ENCODE measurements at regions not wholly inside any gene's neighbourhood (a gene's known extent, or its start where the extent isn't known, plus 50 kb on each side); places are given as distances from the start of the nearest gene placed in this dataset.

- Histone ChIP-seq H2AFZ (ENCODE audit: low read depth, low read length) (no peak overlapping the region), H3K27ac (ENCODE audit: low read length) (no peak overlapping the region), H3F3A (ENCODE audit: insufficient read depth, low read length, poor library complexity, severe bottlenecking) (no peaks in the 10 kb centered on the region), H3K4me3 (ENCODE audit: low read length) (no peak overlapping the region), H4K20me1 (ENCODE audit: insufficient read depth) (no peaks in the 10 kb centered on the region), H3K79me2 (replicated peaks; ENCODE audit: insufficient read depth, low read length) (no peaks in the 10 kb centered on the region), H3K9me2 (ENCODE audit: insufficient read depth, low read length) (no peaks in the 10 kb centered on the region), H3K27me3 (ENCODE audit: insufficient read depth, low read depth, low read length) (no peaks in the 10 kb centered on the region), H3K9ac (ENCODE audit: low read length) (no peak overlapping the region), H3K36me3 (ENCODE audit: insufficient read depth, low read length) (no peaks in the 10 kb centered on the region), H3K4me2 (ENCODE audit: low read length) (no peak overlapping the region), H3K9me3 (ENCODE audit: low read length) (no peaks in the 10 kb centered on the region)
- TF ChIP-seq SMC3 (conservative IDR thresholded peaks at IDR 0.05; ENCODE audit: poor library complexity) (no peak), CTCF (IDR thresholded peaks at IDR 0.05; ENCODE audit: poor library complexity, severe bottlenecking) (no peak), MXI1 (conservative IDR thresholded peaks at IDR 0.05; ENCODE audit: poor library complexity, severe bottlenecking) (no peak), EZH2 (IDR thresholded peaks at IDR 0.05; ENCODE audit: borderline replicate concordance, insufficient read depth, low read length, poor library complexity, severe bottlenecking) (no peak), REST (IDR thresholded peaks at IDR 0.05; ENCODE audit: borderline replicate concordance) (no peak), EP300 (conservative IDR thresholded peaks at IDR 0.05; ENCODE audit: poor library complexity, severe bottlenecking) (no peak), TAF1 (IDR thresholded peaks at IDR 0.05; ENCODE audit: low read depth) (no peak), RAD21 (conservative IDR thresholded peaks at IDR 0.05) (no peak), POLR2AphosphoS5 (IDR thresholded peaks at IDR 0.05) (no peak)
Measured at GRCh38 chr7:113217314-113217713, 99.0 kb upstream of the SMIM30 start.

- Histone ChIP-seq H3K9me3 (ENCODE audit: low read length) (no peaks in the 10 kb centered on the region), H3K27me3 (ENCODE audit: insufficient read depth, low read depth, low read length) (no peaks in the 10 kb centered on the region), H3K4me3 (ENCODE audit: low read length) (no peak overlapping the region), H3K27ac (ENCODE audit: low read length) (no peak overlapping the region), H3K4me2 (ENCODE audit: low read length) (no peak overlapping the region), H3K36me3 (ENCODE audit: insufficient read depth, low read length) (no peaks in the 10 kb centered on the region), H3K79me2 (replicated peaks; ENCODE audit: insufficient read depth, low read length) (no peaks in the 10 kb centered on the region), H3K9ac (ENCODE audit: low read length) (no peak overlapping the region), H3K9me2 (ENCODE audit: insufficient read depth, low read length) (no peaks in the 10 kb centered on the region), H2AFZ (ENCODE audit: low read depth, low read length) (no peak overlapping the region), H3F3A (ENCODE audit: insufficient read depth, low read length, poor library complexity, severe bottlenecking) (no peaks in the 10 kb centered on the region), H4K20me1 (ENCODE audit: insufficient read depth) (no peaks in the 10 kb centered on the region)
- no peak for TF ChIP-seq TAF1 (IDR thresholded peaks at IDR 0.05; ENCODE audit: low read depth)
- no peak for TF ChIP-seq REST (IDR thresholded peaks at IDR 0.05; ENCODE audit: borderline replicate concordance)
- no peak for TF ChIP-seq RAD21 (conservative IDR thresholded peaks at IDR 0.05)
- TF ChIP-seq EP300 (conservative IDR thresholded peaks at IDR 0.05; ENCODE audit: poor library complexity, severe bottlenecking), result no peak
- no peak for TF ChIP-seq MXI1 (conservative IDR thresholded peaks at IDR 0.05; ENCODE audit: poor library complexity, severe bottlenecking)
- no peak for TF ChIP-seq POLR2AphosphoS5 (IDR thresholded peaks at IDR 0.05)
- no peak for TF ChIP-seq EZH2 (IDR thresholded peaks at IDR 0.05; ENCODE audit: borderline replicate concordance, insufficient read depth, low read length, poor library complexity, severe bottlenecking)
- TF ChIP-seq SMC3 (conservative IDR thresholded peaks at IDR 0.05; ENCODE audit: poor library complexity), result no peak
- no peak for TF ChIP-seq CTCF (IDR thresholded peaks at IDR 0.05; ENCODE audit: poor library complexity, severe bottlenecking)
Measured at GRCh38 chr7:113216038-113216437, 97.7 kb upstream of the SMIM30 start.
